HG02938 (cell line): ENCODE measurements at regions not wholly inside any gene's neighbourhood (a gene's known extent, or its start where the extent isn't known, plus 50 kb on each side); places are given as distances from the start of the nearest gene placed in this dataset.
"Not testable (repeated sequence)": the region's sequence is repeated elsewhere in the genome, so short reads cannot be mapped to it uniquely, and the experiment has no call there.

ENCODE experiments used
- ATAC-seq: cut with Tn5 transposase; IDR thresholded peaks from one replicate; pipeline ENCODE4 v1.9.1; 2021; ENCODE audit warnings: mild to moderate bottlenecking, moderate library complexity; ENCODE audit not compliant: unreplicated experiment

- no peak for ATAC-seq
Measured at GRCh38 chr11:11722246-11722645, 100.4 kb upstream of the GALNT18 start.

- no peak for ATAC-seq
Measured at GRCh38 chr11:11718511-11718910, 96.7 kb upstream of the GALNT18 start.

DNA sequence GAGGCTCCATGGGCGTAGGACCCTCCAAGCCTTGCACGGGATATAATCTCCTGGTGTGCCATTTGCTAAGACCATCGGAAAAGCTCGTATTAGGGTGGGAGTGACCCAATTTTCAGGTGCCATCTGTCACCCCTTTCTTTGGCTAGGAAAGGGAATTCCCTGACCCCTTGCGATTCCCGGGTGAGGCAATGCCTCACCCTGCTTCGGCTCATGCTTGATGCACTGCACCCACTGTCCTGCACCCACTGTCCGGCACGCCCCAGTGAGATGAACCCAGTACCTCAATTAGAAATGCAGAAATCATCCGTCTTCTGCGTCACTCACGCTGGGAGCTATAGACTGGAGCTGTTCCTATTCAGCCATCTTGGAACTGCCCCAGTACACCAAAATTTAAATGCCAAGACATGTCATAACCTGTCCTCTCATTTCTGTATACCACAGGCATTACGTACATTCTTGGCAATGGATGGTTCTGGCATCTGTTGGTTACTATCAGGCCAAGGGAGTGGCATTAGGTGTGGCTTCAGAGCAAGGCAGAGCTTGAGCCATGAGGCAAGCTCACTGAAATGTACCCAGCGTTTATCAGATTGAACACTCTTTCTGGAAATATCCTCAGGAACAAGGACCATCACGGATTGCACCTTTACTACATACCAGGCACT, 95.4 kb upstream of the GALNT18 start:
- no peak for ATAC-seq

GRCh38 chr11:11715075-11715474, 93.3 kb upstream of the GALNT18 start:
- ATAC-seq = not testable (repeated sequence)

DNA sequence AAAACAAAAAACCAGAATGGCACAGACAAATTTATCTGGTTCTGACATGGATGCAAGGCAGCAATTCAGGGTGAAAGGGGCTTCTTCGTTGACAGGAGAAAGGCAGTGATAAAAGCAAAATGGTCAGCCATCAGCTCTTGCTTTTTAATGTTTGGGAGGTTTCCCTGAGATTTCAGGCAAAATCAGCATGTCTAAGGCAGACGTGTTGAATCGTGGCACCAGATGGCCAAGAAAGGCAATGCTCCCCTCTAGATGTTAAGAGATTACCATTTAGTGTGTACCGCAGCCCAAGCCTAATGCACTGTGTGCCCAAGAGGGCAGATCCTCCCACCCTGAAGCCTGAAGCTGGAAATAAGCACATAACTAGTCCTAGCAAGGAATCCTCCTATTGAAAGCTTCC, 88.8 kb upstream of the GALNT18 start:
- no peak for ATAC-seq

DNA sequence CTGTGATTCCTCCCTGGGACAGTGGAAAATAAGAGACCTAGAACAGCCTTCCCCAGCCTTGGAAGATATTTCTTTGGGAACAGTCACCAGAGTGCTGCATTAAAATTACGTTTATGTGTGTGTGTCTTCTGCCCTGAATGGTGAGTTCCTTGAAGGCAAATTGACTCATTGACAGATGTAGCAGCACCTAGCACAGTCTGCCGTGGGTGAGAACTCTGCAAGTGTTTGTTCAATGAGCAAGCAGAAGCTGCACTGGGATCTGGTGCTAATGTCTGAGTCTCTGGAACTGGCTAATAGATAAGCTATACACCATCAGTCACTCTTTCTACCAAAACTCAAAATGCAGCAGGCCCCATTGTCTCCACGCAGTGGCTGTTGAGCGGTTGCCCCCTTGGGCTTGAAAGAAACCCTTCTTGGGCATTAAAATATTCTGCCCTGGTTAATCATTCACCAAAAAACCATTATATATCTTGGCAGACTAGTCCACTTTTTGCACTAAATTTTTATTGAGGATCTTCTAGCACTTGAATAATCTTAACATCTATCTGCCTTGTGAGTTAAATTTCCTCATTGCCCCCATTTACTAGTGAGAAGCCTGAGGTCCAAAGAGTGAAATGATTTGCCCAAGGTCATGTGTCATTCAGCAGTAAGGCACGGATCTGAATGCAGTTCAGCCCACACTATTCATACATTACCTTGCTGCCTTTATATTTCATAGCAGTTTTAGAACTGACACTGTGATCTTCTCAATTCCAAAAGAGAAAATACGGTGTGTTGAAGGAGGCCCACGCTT, 87.8 kb upstream of the GALNT18 start:
- ATAC-seq = no peak

GRCh38 chr11:11708256-11708655, 86.5 kb upstream of the GALNT18 start:
- ATAC-seq = no peak

GRCh38 chr11:11706028-11706427, 84.2 kb upstream of the GALNT18 start:
- no peak for ATAC-seq

- no peak for ATAC-seq
Measured at GRCh38 chr11:11703885-11704284, 82.1 kb upstream of the GALNT18 start.

DNA sequence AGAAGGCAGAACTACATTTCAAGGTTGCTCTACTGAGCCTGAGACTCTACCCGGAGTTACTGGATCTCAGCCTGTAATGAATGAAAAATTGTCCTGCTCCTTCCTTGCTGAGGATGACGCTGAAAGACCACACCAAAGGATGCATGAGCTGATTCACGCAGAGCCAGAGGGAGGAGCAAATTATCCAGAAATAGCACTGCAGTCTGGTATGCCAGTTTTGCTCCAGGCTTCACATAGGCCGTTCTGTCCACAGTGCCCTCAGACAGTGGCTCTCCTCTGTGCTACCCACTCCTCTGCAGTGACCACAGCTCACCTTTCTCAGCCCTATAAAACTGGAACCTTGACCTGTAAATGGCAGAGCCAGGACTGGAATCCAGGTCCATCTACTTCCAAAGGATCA, 79.3 kb upstream of the GALNT18 start:
- ATAC-seq = no peak

- ATAC-seq = no peak
Measured at GRCh38 chr11:11697796-11698195, 76.0 kb upstream of the GALNT18 start.

DNA sequence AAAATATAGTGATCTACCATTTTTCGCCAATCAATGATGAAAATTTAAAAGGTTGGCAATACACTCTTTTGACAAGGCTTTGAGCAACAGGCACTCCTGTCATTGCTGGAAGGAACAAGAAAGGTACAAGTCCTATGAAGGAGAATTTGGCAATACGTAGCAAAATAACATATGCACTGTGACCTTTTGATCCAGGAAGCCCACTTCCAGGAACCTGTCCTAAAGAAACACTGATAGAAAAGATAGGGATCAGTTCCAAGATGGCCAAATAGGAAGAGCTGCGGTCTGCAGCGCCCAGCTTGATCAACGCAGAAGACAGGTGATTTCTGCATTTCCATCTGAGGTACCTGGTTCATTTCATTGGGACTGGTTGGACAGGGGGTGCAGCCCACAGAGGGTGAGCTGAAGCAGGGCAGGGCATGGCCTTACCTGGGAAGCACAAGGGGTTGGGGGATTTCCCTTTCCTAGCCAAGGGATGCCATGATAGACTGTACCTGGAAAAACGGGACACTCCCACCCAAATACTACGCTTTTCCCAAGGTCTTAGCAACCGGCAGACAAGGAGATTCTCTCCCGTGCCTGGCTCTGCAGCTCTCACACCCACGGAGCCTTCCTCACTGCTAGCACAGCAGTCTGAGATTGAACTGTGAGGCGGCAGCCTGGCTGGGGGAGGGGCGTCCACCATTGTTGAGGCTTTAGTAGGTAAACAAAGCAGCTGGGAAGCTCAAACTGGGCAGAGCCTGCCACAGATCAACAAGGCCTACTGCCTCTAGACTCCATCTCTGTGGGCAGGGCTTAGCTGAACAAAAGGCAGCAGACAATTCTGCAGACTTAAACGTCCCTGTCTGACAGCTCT, 69.7 kb upstream of the GALNT18 start:
- no peak for ATAC-seq

DNA sequence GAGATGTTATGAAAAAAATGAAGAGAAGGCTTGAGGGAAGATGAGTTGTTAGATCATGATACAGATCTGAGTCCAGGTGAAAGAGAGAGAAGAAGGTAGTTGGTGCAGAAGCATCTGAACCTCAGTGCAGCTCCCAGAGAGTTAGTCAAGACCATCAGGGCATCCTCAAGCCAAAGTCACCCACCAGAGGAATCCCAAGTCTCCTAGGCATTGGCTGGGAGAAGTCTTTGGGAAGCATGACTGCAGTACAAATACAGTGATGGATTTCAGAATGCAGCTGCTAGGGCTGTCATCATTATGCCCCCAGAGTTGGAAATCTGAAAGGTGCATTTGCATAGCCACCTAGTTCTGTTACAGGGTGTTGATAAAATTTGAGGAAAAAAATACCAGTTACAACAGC, 59.7 kb upstream of the GALNT18 start:
- no peak for ATAC-seq

- ATAC-seq = no peak
Measured at GRCh38 chr11:11677672-11678356, 56.0 kb upstream of the GALNT18 start.

DNA sequence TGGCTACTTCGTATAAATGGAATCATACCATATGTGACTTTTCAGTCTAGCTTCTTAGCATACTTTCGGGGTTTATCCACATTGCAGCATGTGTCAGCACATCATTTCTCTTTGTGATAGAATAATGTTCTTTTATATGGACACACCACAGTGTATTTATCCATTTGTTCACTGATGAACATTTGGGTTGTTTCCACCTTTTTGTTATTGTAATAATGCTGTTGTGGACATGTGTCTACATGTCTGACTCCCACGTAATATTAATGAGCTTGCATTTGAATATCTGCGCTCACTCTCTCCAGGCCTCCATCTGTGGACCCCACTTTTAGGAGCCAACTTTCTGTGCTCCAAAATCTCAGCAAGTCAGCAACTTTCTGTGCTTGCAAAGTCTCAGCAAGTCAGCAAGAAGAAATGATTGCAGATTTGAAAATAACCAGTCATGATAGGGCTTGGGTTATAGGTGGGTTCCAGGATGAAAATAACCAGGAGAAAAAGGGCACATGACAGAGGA, 53.9 kb upstream of the GALNT18 start:
- ATAC-seq = no peak

DNA sequence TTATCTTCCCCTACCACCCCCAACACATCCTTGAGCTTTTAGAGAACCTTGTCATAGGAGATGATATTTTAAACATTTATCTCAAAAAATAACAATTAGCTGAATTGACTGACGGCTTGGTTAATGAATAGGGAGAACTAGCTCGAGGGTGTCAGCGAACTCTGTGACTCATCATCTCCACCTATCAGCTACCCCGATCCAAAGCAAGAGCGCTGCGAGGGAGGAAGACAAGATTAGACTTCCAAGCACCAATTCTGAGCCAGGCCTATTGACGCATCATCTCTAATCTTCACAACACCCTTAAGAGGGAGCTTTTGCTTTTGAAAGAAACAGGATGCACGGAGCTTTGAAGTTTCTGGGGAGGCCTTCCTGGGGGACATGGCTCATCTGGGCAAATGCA, 51.0 kb upstream of the GALNT18 start:
- no peak for ATAC-seq

DNA sequence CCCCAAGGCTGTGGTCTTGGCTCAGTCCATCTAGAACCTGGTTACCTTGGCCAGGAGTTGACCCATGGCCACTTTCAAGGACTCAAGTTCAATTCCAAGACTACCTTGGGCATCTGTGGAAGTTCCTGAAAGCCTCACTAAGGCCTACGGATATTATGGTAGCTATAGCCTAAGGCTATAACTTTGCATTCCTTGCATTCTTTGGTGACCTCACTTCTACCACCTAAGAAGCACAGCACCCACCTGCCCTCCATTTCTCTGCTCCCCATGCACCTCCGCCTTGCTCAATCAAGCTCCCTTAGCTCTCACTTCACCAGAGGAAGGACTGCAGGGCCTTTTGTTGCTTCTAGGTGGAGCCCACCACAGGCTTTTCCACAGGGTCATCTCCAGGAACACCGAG, 50.3 kb upstream of the GALNT18 start:
- no peak for ATAC-seq
